Colonic mucosa (tissue), 4 donors: ENCODE measurements at regions not wholly inside any gene's neighbourhood (a gene's known extent, or its start where the extent isn't known, plus 50 kb on each side); places are given as distances from the start of the nearest gene placed in this dataset.

Source experiments
- DNase-seq: peaks from one replicate; pipeline ENCODE4 v3.0.0-alpha.2; 2020
- H3K27ac ChIP-seq: fragments of 200-600 bp; one replicate; pipeline ENCODE4 v1.8.0; 2021
- H3K27me3 ChIP-seq: fragments of 200-600 bp; one replicate; pipeline ENCODE4 v1.8.0; 2021
- H3K36me3 ChIP-seq: fragments of 200-600 bp; one replicate; pipeline ENCODE4 v1.8.0; 2021
- H3K4me1 ChIP-seq: fragments of 200-600 bp; one replicate; pipeline ENCODE4 v1.8.0; 2021; ENCODE audit warnings: mild to moderate bottlenecking
- H3K4me3 ChIP-seq: fragments of 200-600 bp; one replicate; pipeline ENCODE4 v1.8.0; 2021
- H3K9ac ChIP-seq, 2 donors: one replicate each; pipeline ENCODE4 v1.7.0; 2013; ENCODE audit warnings: control low read depth in 2 of 2, low read depth in 2 of 2, low read length in 2 of 2
- H3K9me3 ChIP-seq: fragments of 200-600 bp; one replicate; pipeline ENCODE4 v1.8.0; 2021
- intact Hi-C: fragments of 100-400 bp; cut with DNase I; formaldehyde crosslinking; loops from one replicate; pipeline ENCODE4 v1.14.1; 2022
- TF ChIP-seq, protein P1 (sequence below): fragments of 200-600 bp; IDR thresholded peaks from one replicate; pipeline ENCODE4 v1.8.0; 2022; ENCODE audit warnings: antibody characterized with exemption, mild to moderate bottlenecking
- donor health status: healthy.
- donor health status: DM: no; HTN: no; CAD: no.
- donor health status: DM: no; HTN: no; CAD: no.

DNA sequence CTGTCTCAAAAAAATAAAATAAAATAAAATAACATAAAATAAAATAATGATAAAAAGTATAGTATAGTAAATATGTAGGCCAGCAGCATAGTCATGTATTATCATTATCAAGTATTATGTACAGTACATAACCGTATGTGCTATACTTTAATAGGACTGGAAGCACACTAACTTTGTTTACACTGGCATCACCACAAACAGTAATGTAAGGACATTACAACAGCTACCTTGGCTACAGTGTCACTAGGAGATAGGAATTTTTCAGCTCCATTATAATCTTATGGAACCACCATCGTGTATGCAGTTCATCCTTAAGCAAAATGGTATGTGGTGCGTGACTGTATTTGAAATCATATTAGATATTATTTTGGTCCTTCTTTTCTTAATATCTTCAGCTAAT, 1163.5 kb upstream of the LRRTM3 start:
- no peak overlapping the region for H3K4me3 ChIP-seq
- intact Hi-C loops: no loop called here
- no peak for DNase-seq
- no peak overlapping the region for H3K9ac ChIP-seq
- H3K9me3 ChIP-seq: no peaks in the 10 kb centered on the region
- TF ChIP-seq, protein P1, sequence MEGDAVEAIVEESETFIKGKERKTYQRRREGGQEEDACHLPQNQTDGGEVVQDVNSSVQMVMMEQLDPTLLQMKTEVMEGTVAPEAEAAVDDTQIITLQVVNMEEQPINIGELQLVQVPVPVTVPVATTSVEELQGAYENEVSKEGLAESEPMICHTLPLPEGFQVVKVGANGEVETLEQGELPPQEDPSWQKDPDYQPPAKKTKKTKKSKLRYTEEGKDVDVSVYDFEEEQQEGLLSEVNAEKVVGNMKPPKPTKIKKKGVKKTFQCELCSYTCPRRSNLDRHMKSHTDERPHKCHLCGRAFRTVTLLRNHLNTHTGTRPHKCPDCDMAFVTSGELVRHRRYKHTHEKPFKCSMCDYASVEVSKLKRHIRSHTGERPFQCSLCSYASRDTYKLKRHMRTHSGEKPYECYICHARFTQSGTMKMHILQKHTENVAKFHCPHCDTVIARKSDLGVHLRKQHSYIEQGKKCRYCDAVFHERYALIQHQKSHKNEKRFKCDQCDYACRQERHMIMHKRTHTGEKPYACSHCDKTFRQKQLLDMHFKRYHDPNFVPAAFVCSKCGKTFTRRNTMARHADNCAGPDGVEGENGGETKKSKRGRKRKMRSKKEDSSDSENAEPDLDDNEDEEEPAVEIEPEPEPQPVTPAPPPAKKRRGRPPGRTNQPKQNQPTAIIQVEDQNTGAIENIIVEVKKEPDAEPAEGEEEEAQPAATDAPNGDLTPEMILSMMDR: no peak
- no peaks in the 10 kb centered on the region for H3K27me3 ChIP-seq
- no peaks in the 10 kb centered on the region for H3K36me3 ChIP-seq
- H3K4me1 ChIP-seq: no peaks in the 10 kb centered on the region
- no peak overlapping the region for H3K27ac ChIP-seq

GRCh38 chr10:65765006-65765541, 1160.8 kb upstream of the LRRTM3 start:
- intact Hi-C loops: no loop called here
- Histone ChIP-seq H3K4me3 (no peak overlapping the region), H3K36me3 (no peaks in the 10 kb centered on the region), H3K9ac (no peak overlapping the region), H3K9me3 (no peaks in the 10 kb centered on the region), H3K27me3 (no peaks in the 10 kb centered on the region), H3K4me1 (no peaks in the 10 kb centered on the region), H3K27ac (no peak overlapping the region)
- no peak for DNase-seq
- TF ChIP-seq, protein P1: no peak

DNA sequence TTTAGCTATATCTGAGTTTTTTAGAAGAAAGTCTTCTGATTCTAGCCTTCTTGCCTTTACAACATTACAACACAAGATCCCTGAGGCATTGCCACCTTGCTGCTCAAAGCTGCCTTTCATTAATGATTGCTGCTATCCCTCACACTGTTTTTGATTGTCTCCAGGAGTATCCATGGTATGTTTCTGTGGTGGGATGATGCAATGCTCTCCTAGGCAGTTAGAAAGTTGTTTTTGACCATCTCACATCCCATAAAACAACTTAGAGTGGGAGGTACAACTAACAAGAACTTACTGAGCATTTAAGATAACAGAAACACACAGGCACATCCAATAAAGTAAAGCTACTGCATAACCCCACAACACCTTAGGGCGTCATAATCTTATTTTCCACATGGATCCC, 1156.0 kb upstream of the LRRTM3 start:
- H3K27me3 ChIP-seq: no peaks in the 10 kb centered on the region
- intact Hi-C loops: no loop called here
- no peak overlapping the region for H3K4me3 ChIP-seq
- no peaks in the 10 kb centered on the region for H3K9me3 ChIP-seq
- DNase-seq: no peak
- no peaks in the 10 kb centered on the region for H3K4me1 ChIP-seq
- TF ChIP-seq, protein P1: no peak
- no peak overlapping the region for H3K9ac ChIP-seq
- H3K36me3 ChIP-seq: no peaks in the 10 kb centered on the region
- H3K27ac ChIP-seq: no peak overlapping the region

DNA sequence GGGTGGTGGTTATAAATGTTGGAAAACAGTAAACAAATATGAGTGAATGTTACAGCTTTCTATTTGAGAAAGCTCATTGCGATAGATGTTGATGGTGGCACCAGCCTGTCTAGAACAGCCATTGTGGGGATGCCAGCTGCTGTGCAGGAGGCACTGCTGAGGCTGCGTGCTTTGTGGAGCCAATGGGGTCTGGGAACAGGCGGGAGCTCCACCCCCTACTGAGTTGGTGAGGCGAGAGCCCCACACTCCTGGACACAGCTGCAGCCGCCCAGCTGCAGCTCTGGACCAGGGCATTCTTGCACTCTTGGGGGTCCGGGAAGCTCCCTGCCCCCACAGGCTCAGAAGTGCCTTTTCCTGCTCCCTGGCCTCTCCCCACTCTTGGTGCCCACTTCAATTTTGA, 1147.1 kb upstream of the LRRTM3 start:
- no peaks in the 10 kb centered on the region for H3K4me1 ChIP-seq
- TF ChIP-seq, protein P1: no peak
- H3K4me3 ChIP-seq: no peak overlapping the region
- H3K27me3 ChIP-seq: no peaks in the 10 kb centered on the region
- no peak for DNase-seq
- intact Hi-C loops: no loop called here
- H3K9me3 ChIP-seq: no peaks in the 10 kb centered on the region
- no peak overlapping the region for H3K27ac ChIP-seq
- no peak overlapping the region for H3K9ac ChIP-seq
- no peaks in the 10 kb centered on the region for H3K36me3 ChIP-seq

- Histone ChIP-seq H3K27me3 (no peaks in the 10 kb centered on the region), H3K9ac (no peak overlapping the region), H3K4me1 (no peaks in the 10 kb centered on the region), H3K9me3 (no peaks in the 10 kb centered on the region), H3K36me3 (no peaks in the 10 kb centered on the region), H3K27ac (no peak overlapping the region), H3K4me3 (no peak overlapping the region)
- DNase-seq: no peak
- intact Hi-C loops: no loop called here
- TF ChIP-seq, protein P1: no peak
These were observed 1145.9 kb upstream of the LRRTM3 start for GRCh38 chr10:65779985-65780384.

DNA sequence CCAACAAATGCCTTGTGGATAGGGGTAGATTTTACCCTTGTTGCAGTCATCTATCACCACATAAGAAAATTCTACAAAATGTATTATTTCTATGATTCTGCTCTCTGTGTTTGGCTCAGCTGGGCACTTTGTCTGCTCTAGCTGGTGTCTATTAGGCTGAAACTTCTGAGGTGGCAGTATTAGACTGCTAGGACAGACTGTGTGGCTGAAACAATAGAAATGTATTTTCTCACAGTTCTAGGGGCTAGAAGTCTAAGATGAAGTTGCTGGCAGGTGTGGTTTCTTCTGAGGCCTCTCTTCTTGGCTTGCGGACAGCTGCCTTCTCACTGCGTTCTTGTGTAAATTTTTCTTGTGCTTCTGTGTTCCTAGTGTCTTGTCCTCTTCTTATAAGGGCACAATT, 1139.6 kb upstream of the LRRTM3 start:
- Histone ChIP-seq H3K27ac (no peak overlapping the region), H3K4me3 (no peak overlapping the region), H3K36me3 (no peaks in the 10 kb centered on the region), H3K27me3 (no peaks in the 10 kb centered on the region), H3K9ac (no peak overlapping the region), H3K4me1 (no peaks in the 10 kb centered on the region), H3K9me3 (no peaks in the 10 kb centered on the region)
- TF ChIP-seq, protein P1: no peak
- intact Hi-C loops: no loop called here
- DNase-seq: no peak
